ENCODE measurements at regions not wholly inside any gene's neighbourhood (a gene's known extent, or its start where the extent isn't known, plus 50 kb on each side); places are given as distances from the start of the nearest gene placed in this dataset.

DNA sequence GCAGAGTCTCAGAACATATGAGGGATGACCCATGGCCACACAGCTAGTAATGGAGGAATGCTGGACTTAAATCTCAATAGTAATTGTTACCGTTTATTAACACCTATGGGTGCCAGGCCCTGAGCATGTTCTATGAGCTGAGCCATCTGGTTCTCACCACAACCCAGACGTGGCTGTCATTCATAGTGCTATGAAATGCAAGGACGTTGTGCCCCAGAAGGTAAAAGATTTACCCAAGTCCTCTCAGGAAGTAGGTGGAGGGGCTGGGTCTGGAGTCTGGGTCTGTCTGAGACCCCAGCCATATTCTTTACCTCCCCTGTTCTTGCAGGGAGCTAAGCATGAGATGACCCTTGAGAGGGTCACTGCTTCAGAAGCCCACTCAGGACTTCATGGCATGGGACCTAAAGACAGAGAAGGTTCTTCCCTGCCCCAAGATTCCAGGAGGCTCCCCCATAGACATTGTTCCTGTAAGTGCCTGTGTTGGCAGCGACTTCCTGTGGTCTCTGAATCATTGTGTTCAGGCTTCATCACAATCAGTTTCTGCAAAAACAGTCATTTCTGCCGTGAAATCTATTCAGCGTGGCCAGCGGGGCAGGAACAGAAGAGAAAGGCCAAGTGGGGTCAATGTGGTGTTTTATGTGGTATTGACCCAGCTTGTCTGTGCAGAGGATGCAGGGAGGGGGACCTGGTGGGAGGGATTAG is 475.4 kb downstream of the PTPRU start:
- H3K4me3 ChIP-seq (ENCODE audit: low read length in 2 of 2): no peak overlapping the region
- WGBS: 46% methylated on average over 7 of the region's 7 CpGs
- DNase-seq (ENCODE audit: low read depth in 6 of 9, low spot score in 9 of 9): no peak
- no peaks in the 10 kb centered on the region for H3K9me3 ChIP-seq (ENCODE audit: control insufficient read depth in 2 of 2, insufficient read depth in 1 of 2, low read length in 1 of 2)
- peaks cover 0 to 2% of the 10 kb centered on the region in 2 donors for H3K4me1 ChIP-seq (ENCODE audit: control insufficient read depth in 2 of 2, insufficient read depth in 2 of 2, low read length in 2 of 2)
- peaks cover 0 to 2% of the 10 kb centered on the region in 2 donors for H3K27me3 ChIP-seq (ENCODE audit: control insufficient read depth in 2 of 2, insufficient read depth in 1 of 2, low read length in 1 of 2)
- no peak overlapping the region for H3K27ac ChIP-seq (ENCODE audit: low read depth in 1 of 2, low read length in 1 of 2)
- H3K36me3 ChIP-seq (ENCODE audit: control insufficient read depth in 2 of 2, insufficient read depth in 2 of 2, low read length in 1 of 2): no peaks in the 10 kb centered on the region

DNA sequence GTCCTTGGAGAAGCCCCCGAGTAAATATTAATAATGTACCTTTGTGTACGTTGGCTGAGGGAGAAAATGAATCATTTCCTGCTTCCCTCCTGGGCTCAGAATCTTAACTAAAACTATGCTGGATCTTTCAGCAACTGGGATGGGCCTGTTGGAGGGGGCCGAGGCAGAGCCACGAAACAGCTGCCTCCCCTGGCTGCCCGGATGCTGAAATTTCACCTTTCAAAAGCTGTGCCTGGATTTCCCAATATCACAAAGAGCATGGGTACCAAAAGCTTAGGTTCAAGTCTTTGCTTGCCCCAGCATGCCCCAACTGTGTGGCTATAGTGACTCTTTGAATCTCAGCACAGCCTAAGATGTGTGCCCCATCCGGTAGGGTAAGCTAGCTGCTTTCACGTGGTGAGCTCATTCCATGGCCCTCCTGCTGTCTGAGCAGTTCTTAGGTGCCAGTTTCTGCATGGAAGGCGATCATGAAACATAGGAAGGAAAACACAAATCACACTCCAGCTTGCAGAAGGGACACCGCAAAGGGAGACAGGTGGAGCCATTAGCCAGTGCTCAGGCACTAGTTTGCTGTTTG is 473.5 kb downstream of the PTPRU start:
- H3K36me3 ChIP-seq (ENCODE audit: control insufficient read depth in 2 of 2, insufficient read depth in 2 of 2, low read length in 1 of 2): no peaks in the 10 kb centered on the region
- peaks cover 0 to 3% of the 10 kb centered on the region in 2 donors for H3K27me3 ChIP-seq (ENCODE audit: control insufficient read depth in 2 of 2, insufficient read depth in 1 of 2, low read length in 1 of 2)
- H3K4me3 ChIP-seq (ENCODE audit: low read length in 2 of 2): no peak overlapping the region
- no peak overlapping the region for H3K27ac ChIP-seq (ENCODE audit: low read depth in 1 of 2, low read length in 1 of 2)
- no peaks in the 10 kb centered on the region for H3K9me3 ChIP-seq (ENCODE audit: control insufficient read depth in 2 of 2, insufficient read depth in 1 of 2, low read length in 1 of 2)
- WGBS: 66% methylated on average over 9 of the region's 9 CpGs
- no peak for DNase-seq (ENCODE audit: low read depth in 6 of 9, low spot score in 9 of 9)
- H3K4me1 ChIP-seq (ENCODE audit: control insufficient read depth in 2 of 2, insufficient read depth in 2 of 2, low read length in 2 of 2): peaks cover 0 to 2% of the 10 kb centered on the region in 2 donors

DNA sequence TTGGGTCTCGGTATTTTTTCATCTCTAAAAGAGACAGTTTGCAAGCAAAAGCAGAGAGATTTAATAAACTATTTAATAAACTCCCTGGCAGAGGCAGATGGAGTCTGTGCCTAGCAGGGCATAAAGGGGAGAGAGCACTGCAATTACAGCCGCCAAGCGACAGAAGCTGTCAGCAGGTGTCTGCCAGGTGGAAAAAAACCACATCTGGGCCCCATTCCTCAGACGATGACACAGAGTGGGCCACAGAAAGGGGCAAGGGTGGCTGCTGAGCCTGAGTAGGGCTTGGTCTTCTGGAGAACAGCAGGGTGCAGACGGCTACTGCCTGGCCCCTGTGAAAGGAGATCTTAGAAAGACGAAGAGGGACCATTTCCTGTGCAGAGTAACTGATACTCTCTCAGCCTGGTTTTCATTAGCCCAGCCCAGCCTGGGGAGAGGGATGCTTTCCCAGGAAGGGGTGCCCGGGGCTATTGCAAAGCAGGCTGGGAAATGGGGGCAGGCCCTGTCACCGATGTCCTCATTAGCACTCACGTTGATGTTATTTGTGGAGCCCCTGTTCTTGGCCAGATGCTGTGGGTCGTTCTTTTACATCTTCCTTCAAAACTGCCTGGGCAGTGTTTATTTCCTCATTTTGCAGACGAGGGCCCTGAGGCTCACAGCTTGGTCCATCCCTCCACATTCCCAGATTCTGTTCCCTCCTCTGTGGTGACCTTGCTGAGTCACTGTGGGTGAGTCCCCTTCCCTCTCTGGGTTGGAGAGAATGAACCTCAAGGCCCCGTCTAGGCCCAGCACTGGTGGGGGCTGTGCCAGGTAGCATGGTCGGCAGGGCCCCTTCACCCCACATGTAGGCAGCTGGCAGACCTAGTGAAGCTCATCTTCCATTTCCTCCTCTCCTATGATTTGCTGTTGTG is 472.7 kb downstream of the PTPRU start:
- 18% methylated on average over 13 of the region's 13 CpGs for WGBS
- H3K27ac ChIP-seq (ENCODE audit: low read depth in 1 of 2, low read length in 1 of 2): no peak overlapping the region
- H3K4me1 ChIP-seq (ENCODE audit: control insufficient read depth in 2 of 2, insufficient read depth in 2 of 2, low read length in 2 of 2): peaks cover 0 to 2% of the 10 kb centered on the region in 2 donors
- H3K4me3 ChIP-seq (ENCODE audit: low read length in 2 of 2): no peak overlapping the region
- H3K9me3 ChIP-seq (ENCODE audit: control insufficient read depth in 2 of 2, insufficient read depth in 1 of 2, low read length in 1 of 2): no peaks in the 10 kb centered on the region
- DNase-seq (ENCODE audit: low read depth in 6 of 9, low spot score in 9 of 9): no peak
- H3K36me3 ChIP-seq (ENCODE audit: control insufficient read depth in 2 of 2, insufficient read depth in 2 of 2, low read length in 1 of 2): no peaks in the 10 kb centered on the region
- peaks cover 0 to 3% of the 10 kb centered on the region in 2 donors for H3K27me3 ChIP-seq (ENCODE audit: control insufficient read depth in 2 of 2, insufficient read depth in 1 of 2, low read length in 1 of 2)

- Histone ChIP-seq H3K36me3 (ENCODE audit: control insufficient read depth in 2 of 2, insufficient read depth in 2 of 2, low read length in 1 of 2) (no peaks in the 10 kb centered on the region), H3K27me3 (ENCODE audit: control insufficient read depth in 2 of 2, insufficient read depth in 1 of 2, low read length in 1 of 2) (peaks cover 0 to 3% of the 10 kb centered on the region in 2 donors)
- no peak for DNase-seq (ENCODE audit: low read depth in 6 of 9, low spot score in 9 of 9)
These were observed 472.1 kb downstream of the PTPRU start for GRCh38 chr1:29708381-29708780.

GRCh38 chr1:29707796-29708195 is 471.5 kb downstream of the PTPRU start:
- no peak for DNase-seq (ENCODE audit: low read depth in 6 of 9, low spot score in 9 of 9)
- Histone ChIP-seq H3K4me3 (ENCODE audit: low read length in 2 of 2) (no peak overlapping the region), H3K27me3 (ENCODE audit: control insufficient read depth in 2 of 2, insufficient read depth in 1 of 2, low read length in 1 of 2) (peaks cover 0 to 3% of the 10 kb centered on the region in 2 donors), H3K9me3 (ENCODE audit: control insufficient read depth in 2 of 2, insufficient read depth in 1 of 2, low read length in 1 of 2) (no peaks in the 10 kb centered on the region), H3K4me1 (ENCODE audit: control insufficient read depth in 2 of 2, insufficient read depth in 2 of 2, low read length in 2 of 2) (peaks cover 0 to 2% of the 10 kb centered on the region in 2 donors), H3K27ac (ENCODE audit: low read depth in 1 of 2, low read length in 1 of 2) (no peak overlapping the region), H3K36me3 (ENCODE audit: control insufficient read depth in 2 of 2, insufficient read depth in 2 of 2, low read length in 1 of 2) (no peaks in the 10 kb centered on the region)
- WGBS: 95% methylated on average over 9 of the region's 9 CpGs

More at GRCh38 chr1:29708381-29708780, 472.1 kb downstream of the PTPRU start:
- Histone ChIP-seq H3K27ac (ENCODE audit: low read depth in 1 of 2, low read length in 1 of 2) (no peak overlapping the region), H3K4me1 (ENCODE audit: control insufficient read depth in 2 of 2, insufficient read depth in 2 of 2, low read length in 2 of 2) (peaks cover 0 to 2% of the 10 kb centered on the region in 2 donors), H3K9me3 (ENCODE audit: control insufficient read depth in 2 of 2, insufficient read depth in 1 of 2, low read length in 1 of 2) (no peaks in the 10 kb centered on the region), H3K4me3 (ENCODE audit: low read length in 2 of 2) (no peak overlapping the region)
- 100% methylated on average over 1 of the region's 1 CpG for WGBS

DNA sequence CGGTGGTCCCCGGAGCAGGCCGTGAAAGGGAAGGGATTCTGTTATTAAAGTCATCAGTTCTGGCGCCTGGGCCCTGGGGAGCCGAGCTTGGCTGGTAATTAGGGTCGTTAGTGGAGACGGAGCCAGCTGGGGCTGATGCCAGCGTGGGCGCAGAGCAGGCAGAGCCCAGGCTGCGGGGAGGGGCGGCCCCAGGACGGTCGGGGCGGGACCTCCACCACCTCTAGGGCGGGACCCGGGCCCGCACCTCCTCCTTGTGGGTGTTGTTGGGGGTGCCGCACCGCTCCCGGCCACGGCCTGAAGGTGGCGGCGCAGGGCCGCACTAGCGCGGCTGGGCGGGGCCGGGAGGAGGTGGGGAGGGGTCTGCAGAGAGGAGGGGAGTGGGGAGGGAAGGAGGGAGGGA is 470.6 kb downstream of the PTPRU start:
- DNase-seq (ENCODE audit: low read depth in 6 of 9, low spot score in 9 of 9): peak in 1 of 9 donors; percentile 18

GRCh38 chr1:29704430-29704829 is 468.1 kb downstream of the PTPRU start:
- 82% methylated on average over 2 of the region's 2 CpGs for WGBS
- DNase-seq (ENCODE audit: low read depth in 6 of 9, low spot score in 9 of 9): no peak
- peaks cover 0 to 3% of the 10 kb centered on the region in 2 donors for H3K27me3 ChIP-seq (ENCODE audit: control insufficient read depth in 2 of 2, insufficient read depth in 1 of 2, low read length in 1 of 2)

More for the DNA sequence above, 470.6 kb downstream of the PTPRU start:
- Histone ChIP-seq H3K27me3 (ENCODE audit: control insufficient read depth in 2 of 2, insufficient read depth in 1 of 2, low read length in 1 of 2) (peaks cover 0 to 3% of the 10 kb centered on the region in 2 donors), H3K9me3 (ENCODE audit: control insufficient read depth in 2 of 2, insufficient read depth in 1 of 2, low read length in 1 of 2) (no peaks in the 10 kb centered on the region), H3K36me3 (ENCODE audit: control insufficient read depth in 2 of 2, insufficient read depth in 2 of 2, low read length in 1 of 2) (no peaks in the 10 kb centered on the region), H3K27ac (ENCODE audit: low read depth in 1 of 2, low read length in 1 of 2) (no peak overlapping the region), H3K4me1 (ENCODE audit: control insufficient read depth in 2 of 2, insufficient read depth in 2 of 2, low read length in 2 of 2) (peaks cover 0 to 2% of the 10 kb centered on the region in 2 donors), H3K4me3 (ENCODE audit: low read length in 2 of 2) (no peak overlapping the region)
- WGBS: 4% methylated on average over 28 of the region's 28 CpGs

DNA sequence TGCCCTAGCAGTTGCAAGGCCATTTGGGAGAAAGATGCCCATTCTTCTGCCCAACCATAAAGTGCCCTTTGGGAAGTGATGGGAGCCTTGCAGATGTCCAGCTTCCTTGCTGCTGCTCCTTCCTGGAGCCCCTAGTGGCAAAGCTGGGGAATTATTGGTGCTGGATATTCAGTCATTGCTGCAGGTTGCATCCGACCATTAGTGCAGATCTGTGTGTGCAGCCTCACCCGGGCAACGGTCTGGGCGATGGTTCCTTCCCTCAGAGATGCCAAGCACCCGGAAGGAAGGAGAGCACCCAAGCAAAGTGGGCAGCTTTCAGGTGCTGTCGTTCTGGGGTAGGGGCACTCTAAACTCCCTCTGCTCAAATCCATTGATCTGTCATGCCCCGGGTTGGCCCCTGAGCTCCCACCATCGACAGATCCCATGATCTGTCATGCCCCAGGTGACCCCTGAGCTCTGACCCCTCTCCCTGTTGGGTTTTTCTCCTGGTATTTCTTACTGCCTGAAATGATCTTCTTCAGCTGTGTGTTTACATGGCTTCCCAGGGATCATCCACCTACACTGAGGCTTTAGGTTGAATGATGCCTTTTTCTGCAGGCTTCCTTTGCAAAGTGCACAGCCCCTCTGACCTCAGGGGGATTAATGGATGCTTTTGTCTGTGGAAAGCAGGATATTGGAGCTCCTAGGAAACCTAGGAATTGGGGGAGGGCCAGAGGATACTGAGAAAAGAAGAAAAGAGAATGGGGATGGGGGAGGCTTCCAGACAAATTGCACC is 467.5 kb downstream of the PTPRU start:
- Histone ChIP-seq H3K36me3 (ENCODE audit: control insufficient read depth in 2 of 2, insufficient read depth in 2 of 2, low read length in 1 of 2) (no peaks in the 10 kb centered on the region), H3K9me3 (ENCODE audit: control insufficient read depth in 2 of 2, insufficient read depth in 1 of 2, low read length in 1 of 2) (no peaks in the 10 kb centered on the region), H3K27me3 (ENCODE audit: control insufficient read depth in 2 of 2, insufficient read depth in 1 of 2, low read length in 1 of 2) (peaks cover 0 to 3% of the 10 kb centered on the region in 2 donors), H3K27ac (ENCODE audit: low read depth in 1 of 2, low read length in 1 of 2) (no peak overlapping the region), H3K4me3 (ENCODE audit: low read length in 2 of 2) (no peak overlapping the region), H3K4me1 (ENCODE audit: control insufficient read depth in 2 of 2, insufficient read depth in 2 of 2, low read length in 2 of 2) (no peaks in the 10 kb centered on the region)
- WGBS: 42% methylated on average over 8 of the region's 8 CpGs
- DNase-seq (ENCODE audit: low read depth in 6 of 9, low spot score in 9 of 9): no peak

More at GRCh38 chr1:29704430-29704829, 468.1 kb downstream of the PTPRU start:
- no peaks in the 10 kb centered on the region for H3K9me3 ChIP-seq (ENCODE audit: control insufficient read depth in 2 of 2, insufficient read depth in 1 of 2, low read length in 1 of 2)
- H3K4me3 ChIP-seq (ENCODE audit: low read length in 2 of 2): no peak overlapping the region
- H3K27ac ChIP-seq (ENCODE audit: low read depth in 1 of 2, low read length in 1 of 2): no peak overlapping the region
- H3K36me3 ChIP-seq (ENCODE audit: control insufficient read depth in 2 of 2, insufficient read depth in 2 of 2, low read length in 1 of 2): no peaks in the 10 kb centered on the region
- peaks cover 0 to 2% of the 10 kb centered on the region in 2 donors for H3K4me1 ChIP-seq (ENCODE audit: control insufficient read depth in 2 of 2, insufficient read depth in 2 of 2, low read length in 2 of 2)
